ENCODE measurements at regions not wholly inside any gene's neighbourhood (a gene's known extent, or its start where the extent isn't known, plus 50 kb on each side); places are given as distances from the start of the nearest gene placed in this dataset.

- no peaks in the 10 kb centered on the region for H3K9me3 ChIP-seq (ENCODE audit: low read depth)
- TF ChIP-seq EZH2phosphoT487 (IDR thresholded peaks at IDR 0.05), result no peak
- TF ChIP-seq CTCF (IDR thresholded peaks at IDR 0.05), result no peak
- TF ChIP-seq EZH2 (IDR thresholded peaks at IDR 0.05), result no peak
- no peak overlapping the region for H2AFZ ChIP-seq (replicated peaks)
- H3K9me3 Mint-ChIP-seq, result no peaks in the 10 kb centered on the region
- no peak overlapping the region for H3K9ac ChIP-seq
- H3K27ac Mint-ChIP-seq, result no peak overlapping the region
- no peaks in the 10 kb centered on the region for H4K20me1 ChIP-seq (ENCODE audit: low read depth)
- no peaks in the 10 kb centered on the region for H3K79me2 ChIP-seq (ENCODE audit: low read depth)
- no peak overlapping the region for H3K4me3 ChIP-seq
- H3K36me3 ChIP-seq, result no peaks in the 10 kb centered on the region
- no peak for DNase-seq (ENCODE audit: low spot score)
- H3K27me3 ChIP-seq, result no peaks in the 10 kb centered on the region
- no peak overlapping the region for H3K27ac ChIP-seq
- H3K36me3 Mint-ChIP-seq, result no peaks in the 10 kb centered on the region
- H3K4me1 Mint-ChIP-seq, result no peaks in the 10 kb centered on the region
- no peak overlapping the region for H3K4me3 Mint-ChIP-seq
- H3K4me2 ChIP-seq, result no peak overlapping the region
- peaks cover 2% of the 10 kb centered on the region for H3K27me3 Mint-ChIP-seq (ENCODE audit: insufficient read depth, low read depth)
- peaks cover 3% of the 10 kb centered on the region for H3K4me1 ChIP-seq
- no peaks in the 10 kb centered on the region for H3F3A ChIP-seq (ENCODE audit: low read depth)
Measured at GRCh38 chr12:115132145-115132544, 448.2 kb upstream of the TBX3 start.

GRCh38 chr12:115129727-115130126, 445.8 kb upstream of the TBX3 start:
- Histone ChIP-seq H3K27ac (no peak overlapping the region), H4K20me1 (ENCODE audit: low read depth) (no peaks in the 10 kb centered on the region), H3K4me3 (no peak overlapping the region), H3K4me1 (peaks cover 18% of the 10 kb centered on the region), H3K9me3 (ENCODE audit: low read depth) (no peaks in the 10 kb centered on the region), H3K9ac (no peak overlapping the region), H3K4me2 (no peak overlapping the region), H3K27me3 (no peaks in the 10 kb centered on the region), H3K79me2 (ENCODE audit: low read depth) (no peaks in the 10 kb centered on the region), H2AFZ (replicated peaks) (no peak overlapping the region), H3F3A (ENCODE audit: low read depth) (no peaks in the 10 kb centered on the region), H3K36me3 (no peaks in the 10 kb centered on the region)
- Mint-ChIP-seq H3K36me3 (no peaks in the 10 kb centered on the region), H3K27me3 (ENCODE audit: insufficient read depth, low read depth) (peaks cover 2% of the 10 kb centered on the region), H3K4me3 (no peak overlapping the region), H3K4me1 (peaks cover 3% of the 10 kb centered on the region), H3K27ac (no peak overlapping the region), H3K9me3 (no peaks in the 10 kb centered on the region)
- no peak for DNase-seq (ENCODE audit: low spot score)
- no peak for TF ChIP-seq CTCF (IDR thresholded peaks at IDR 0.05)
- no peak for TF ChIP-seq EZH2 (IDR thresholded peaks at IDR 0.05)
- TF ChIP-seq EZH2phosphoT487 (IDR thresholded peaks at IDR 0.05), result no peak

- Histone ChIP-seq H3K4me3 (no peak overlapping the region), H3K9me3 (ENCODE audit: low read depth) (no peaks in the 10 kb centered on the region), H3K4me2 (no peak overlapping the region), H3K27me3 (no peaks in the 10 kb centered on the region), H3F3A (ENCODE audit: low read depth) (no peaks in the 10 kb centered on the region), H3K9ac (no peak overlapping the region), H2AFZ (replicated peaks) (no peak overlapping the region), H3K36me3 (no peaks in the 10 kb centered on the region), H3K4me1 (peaks cover 4% of the 10 kb centered on the region), H3K79me2 (ENCODE audit: low read depth) (no peaks in the 10 kb centered on the region), H3K27ac (no peak overlapping the region), H4K20me1 (ENCODE audit: low read depth) (no peaks in the 10 kb centered on the region)
- H3K9me3 Mint-ChIP-seq, result no peaks in the 10 kb centered on the region
- H3K4me3 Mint-ChIP-seq, result no peak overlapping the region
- no peak for DNase-seq (ENCODE audit: low spot score)
- H3K27me3 Mint-ChIP-seq (ENCODE audit: insufficient read depth, low read depth), result no peaks in the 10 kb centered on the region
- H3K36me3 Mint-ChIP-seq, result no peaks in the 10 kb centered on the region
- no peak for TF ChIP-seq EZH2phosphoT487 (IDR thresholded peaks at IDR 0.05)
- TF ChIP-seq CTCF (IDR thresholded peaks at IDR 0.05), result no peak
- no peak for TF ChIP-seq EZH2 (IDR thresholded peaks at IDR 0.05)
- no peak overlapping the region for H3K27ac Mint-ChIP-seq
- H3K4me1 Mint-ChIP-seq, result peaks cover 3% of the 10 kb centered on the region
Measured at GRCh38 chr12:115121053-115121452, 437.1 kb upstream of the TBX3 start.
